Chondrocyte (in vitro differentiated cells): ENCODE measurements at regions not wholly inside any gene's neighbourhood (a gene's known extent, or its start where the extent isn't known, plus 50 kb on each side); places are given as distances from the start of the nearest gene placed in this dataset.

ENCODE experiments used
- DNase-seq: peaks from one replicate; pipeline ENCODE4 v3.0.0; 2021; ENCODE audit warnings: mixed read lengths, low spot score
- H3K27ac Mint-ChIP-seq: one replicate; pipeline ENCODE4 v1.8.0; 2021; ENCODE audit warnings: mild to moderate bottlenecking, moderate library complexity, mixed read lengths; ENCODE audit not compliant: unreplicated experiment
- H3K27me3 Mint-ChIP-seq: 2 replicates; pipeline ENCODE4 v1.8.0; 2021; ENCODE audit warnings: low read depth, mixed read lengths
- H3K36me3 Mint-ChIP-seq: 2 replicates; pipeline ENCODE4 v1.8.0; 2021; ENCODE audit warnings: low read depth, mixed read lengths
- H3K4me1 Mint-ChIP-seq: 2 replicates; pipeline ENCODE4 v1.8.0; 2021; ENCODE audit warnings: low read depth, mild to moderate bottlenecking, mixed read lengths
- H3K4me3 Mint-ChIP-seq: one replicate; pipeline ENCODE4 v1.8.0; 2021; ENCODE audit warnings: mild to moderate bottlenecking, moderate library complexity, mixed read lengths; ENCODE audit not compliant: unreplicated experiment
- H3K9me3 Mint-ChIP-seq: 2 replicates; pipeline ENCODE4 v1.8.0; 2021; ENCODE audit warnings: low read depth, mixed read lengths
- TF ChIP-seq, protein P1 (sequence below): fragments of 200-600 bp; sonication (generic); IDR thresholded peaks from 2 replicates; pipeline ENCODE4 v1.5.0; 2021; ENCODE audit warnings: antibody characterized with exemption, mild to moderate bottlenecking, moderate library complexity

DNA sequence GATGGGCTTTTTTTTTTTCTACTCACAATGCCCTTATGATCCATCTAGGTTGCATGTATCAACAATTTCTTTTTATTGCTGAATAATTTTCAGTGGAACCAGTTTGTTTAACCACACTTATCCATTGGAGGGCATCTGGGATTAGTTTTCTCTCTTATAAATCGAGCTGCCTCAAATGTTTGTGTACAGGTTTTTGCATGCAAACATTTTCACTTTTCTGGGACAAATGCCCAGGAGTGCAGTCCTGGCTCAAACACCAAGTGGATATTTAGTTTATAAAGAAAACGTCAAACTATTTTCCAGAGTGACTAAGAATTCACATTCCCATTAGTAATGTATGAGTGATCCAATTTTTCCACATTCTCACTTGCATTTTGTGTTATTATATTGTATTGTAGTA is 313.4 kb downstream of the CXCL12 start:
- Mint-ChIP-seq H3K4me3 (no peak overlapping the region), H3K27ac (no peak overlapping the region), H3K36me3 (peaks cover 2% of the 10 kb centered on the region), H3K9me3 (peaks cover 6% of the 10 kb centered on the region), H3K4me1 (peaks cover 20% of the 10 kb centered on the region), H3K27me3 (peaks cover 3% of the 10 kb centered on the region)
- TF ChIP-seq, protein P1, sequence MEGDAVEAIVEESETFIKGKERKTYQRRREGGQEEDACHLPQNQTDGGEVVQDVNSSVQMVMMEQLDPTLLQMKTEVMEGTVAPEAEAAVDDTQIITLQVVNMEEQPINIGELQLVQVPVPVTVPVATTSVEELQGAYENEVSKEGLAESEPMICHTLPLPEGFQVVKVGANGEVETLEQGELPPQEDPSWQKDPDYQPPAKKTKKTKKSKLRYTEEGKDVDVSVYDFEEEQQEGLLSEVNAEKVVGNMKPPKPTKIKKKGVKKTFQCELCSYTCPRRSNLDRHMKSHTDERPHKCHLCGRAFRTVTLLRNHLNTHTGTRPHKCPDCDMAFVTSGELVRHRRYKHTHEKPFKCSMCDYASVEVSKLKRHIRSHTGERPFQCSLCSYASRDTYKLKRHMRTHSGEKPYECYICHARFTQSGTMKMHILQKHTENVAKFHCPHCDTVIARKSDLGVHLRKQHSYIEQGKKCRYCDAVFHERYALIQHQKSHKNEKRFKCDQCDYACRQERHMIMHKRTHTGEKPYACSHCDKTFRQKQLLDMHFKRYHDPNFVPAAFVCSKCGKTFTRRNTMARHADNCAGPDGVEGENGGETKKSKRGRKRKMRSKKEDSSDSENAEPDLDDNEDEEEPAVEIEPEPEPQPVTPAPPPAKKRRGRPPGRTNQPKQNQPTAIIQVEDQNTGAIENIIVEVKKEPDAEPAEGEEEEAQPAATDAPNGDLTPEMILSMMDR, result peak; percentile 74
- no peak for DNase-seq

DNA sequence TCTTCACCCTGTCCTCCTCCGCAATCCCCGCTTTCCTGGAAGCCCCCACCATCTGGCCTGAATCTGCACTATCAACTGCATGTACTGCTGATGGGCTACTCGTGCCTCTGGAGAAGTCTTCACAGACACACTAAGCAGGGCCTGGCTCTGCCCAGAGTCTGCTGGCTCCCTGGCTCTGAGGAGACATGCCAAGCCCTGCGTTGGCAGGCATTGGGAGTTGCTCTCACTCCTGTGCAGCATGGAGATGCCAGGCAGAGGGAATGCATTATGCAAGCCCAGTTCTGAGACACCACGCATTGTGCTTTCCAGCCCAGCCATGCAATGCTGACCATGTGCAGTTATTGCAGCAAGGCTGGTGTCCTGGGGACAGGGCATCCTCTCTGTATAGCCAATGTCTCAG is 314.6 kb downstream of the CXCL12 start:
- Mint-ChIP-seq H3K4me3 (no peak overlapping the region), H3K27me3 (peaks cover 3% of the 10 kb centered on the region), H3K9me3 (peaks cover 5% of the 10 kb centered on the region), H3K27ac (no peak overlapping the region), H3K36me3 (peaks cover 2% of the 10 kb centered on the region), H3K4me1 (peaks cover 20% of the 10 kb centered on the region)
- DNase-seq, result no peak
- TF ChIP-seq, protein P1, result no peak

DNA sequence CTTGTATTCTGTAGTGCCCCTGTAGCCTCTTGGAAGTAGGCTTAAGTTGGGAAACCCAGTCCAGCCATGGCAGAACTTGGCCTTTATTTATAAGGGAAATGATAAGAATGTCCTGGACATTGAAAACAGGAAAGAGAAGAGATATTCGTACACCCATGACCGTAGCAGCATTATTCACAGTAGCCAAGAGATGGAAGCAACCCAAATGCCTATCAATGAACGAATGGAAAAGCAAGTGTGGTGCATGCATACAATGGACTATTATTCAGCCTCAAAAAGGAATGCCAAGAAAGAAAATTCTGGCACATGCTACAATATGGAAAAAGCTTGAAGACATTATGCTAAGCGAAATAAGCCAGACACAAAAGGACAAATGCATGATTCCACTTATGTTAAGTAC is 315.3 kb downstream of the CXCL12 start:
- TF ChIP-seq, protein P1, result no peak
- Mint-ChIP-seq H3K9me3 (no peaks in the 10 kb centered on the region), H3K27me3 (peaks cover 3% of the 10 kb centered on the region), H3K27ac (no peak overlapping the region), H3K4me3 (no peak overlapping the region), H3K4me1 (peaks cover 20% of the 10 kb centered on the region), H3K36me3 (no peaks in the 10 kb centered on the region)
- no peak for DNase-seq

DNA sequence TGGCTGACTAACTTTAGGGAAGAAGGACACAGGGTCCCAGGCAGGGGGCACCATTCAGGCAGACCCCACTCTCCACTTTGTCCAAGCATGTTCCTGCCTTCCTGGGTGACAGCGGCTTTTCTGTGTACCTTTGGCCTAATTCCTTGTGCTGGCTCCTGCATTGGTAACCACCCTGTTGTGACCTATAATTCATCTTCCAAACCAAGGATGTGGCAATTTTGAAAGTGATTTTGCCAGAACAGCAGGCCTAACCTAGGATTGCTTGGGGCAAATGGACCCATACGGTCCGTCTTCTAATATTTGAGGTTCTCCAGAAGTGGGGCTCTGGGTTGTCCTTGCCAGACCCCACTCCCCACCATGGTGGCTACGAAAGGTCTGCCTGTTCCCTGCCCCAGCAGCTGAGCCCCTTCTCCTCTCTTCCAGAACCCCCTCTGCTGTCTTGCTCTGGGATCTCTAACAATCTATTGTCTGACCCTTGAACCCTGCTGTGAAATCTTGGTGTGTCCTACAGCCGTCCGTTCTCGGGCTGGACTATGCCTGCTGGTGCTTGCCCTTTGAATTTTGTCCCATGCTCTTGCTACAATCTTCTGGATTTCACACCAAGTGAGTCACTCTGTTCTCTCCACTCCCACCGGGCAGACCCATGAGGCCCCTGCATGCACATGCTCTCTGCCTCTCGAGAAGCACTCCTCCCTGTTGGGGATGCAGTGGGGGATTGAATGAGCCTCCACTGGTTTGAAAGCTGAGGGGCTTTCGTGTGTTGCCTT is 316.0 kb downstream of the CXCL12 start:
- H3K27me3 Mint-ChIP-seq, result peaks cover 5% of the 10 kb centered on the region

DNA sequence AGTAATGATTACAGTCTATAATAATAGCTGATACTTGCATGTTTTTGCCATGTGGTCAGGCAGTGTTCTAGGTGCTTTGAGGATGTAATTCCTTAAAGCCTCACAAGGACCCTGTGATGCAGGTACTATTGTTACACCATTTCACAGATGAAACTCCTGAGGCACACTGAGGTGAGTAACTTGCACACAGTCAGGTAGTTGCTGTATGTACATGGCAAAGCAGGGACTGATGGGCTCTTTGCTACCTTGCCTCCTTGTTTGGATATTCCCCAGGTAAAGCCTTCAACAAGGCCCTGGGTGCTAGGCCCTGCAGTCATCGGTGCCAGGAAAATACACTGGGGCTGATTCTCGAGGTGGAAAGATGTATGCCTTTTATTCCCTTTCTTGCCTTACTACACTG is 317.5 kb downstream of the CXCL12 start:
- TF ChIP-seq, protein P1, result no peak
- Mint-ChIP-seq H3K27me3 (peaks cover 5% of the 10 kb centered on the region), H3K9me3 (no peaks in the 10 kb centered on the region), H3K27ac (no peak overlapping the region), H3K4me1 (peaks cover 23% of the 10 kb centered on the region), H3K4me3 (no peak overlapping the region), H3K36me3 (no peaks in the 10 kb centered on the region)
- no peak for DNase-seq

More for the DNA sequence above, 316.0 kb downstream of the CXCL12 start:
- Mint-ChIP-seq H3K9me3 (no peaks in the 10 kb centered on the region), H3K27ac (peak overlapping the region; percentile 19), H3K4me1 (peaks cover 23% of the 10 kb centered on the region), H3K36me3 (no peaks in the 10 kb centered on the region), H3K4me3 (no peak overlapping the region)
- TF ChIP-seq, protein P1, result no peak
- no peak for DNase-seq
